IMR-90 (cell line): ENCODE measurements at regions not wholly inside any gene's neighbourhood (a gene's known extent, or its start where the extent isn't known, plus 50 kb on each side); places are given as distances from the start of the nearest gene placed in this dataset.

Experiments
- ATAC-seq: fragments of 200-7000 bp; cut with Tn5 transposase; 2 replicates; pipeline ENCODE4 v1.9.1; 2020; ENCODE audit warnings: low read depth, mild to moderate bottlenecking, moderate library complexity
- BruUV-seq: library from RNA; stranded (reverse); fragments of 400-500 nt; replicated peaks from 2 replicates; lab custom pipeline; 2021; lab: Mats Ljungman, UMichigan
- CTCF ChIA-PET: fragments of 300-600 bp; formaldehyde crosslinking; extraction: SDS; loops from one replicate; lab custom pipeline; 2021; ENCODE audit warnings: antibody characterized with exemption; lab: Yijun Ruan, JAX
- POLR2A ChIA-PET: fragments of 300-600 bp; sonication (Branson Sonifier 250); formaldehyde crosslinking; loops from one replicate; lab custom pipeline; 2022; ENCODE audit warnings: antibody characterized with exemption; ENCODE audit not compliant: unreplicated experiment; lab: Charles Lee
- DNase-seq: peaks from one replicate; pipeline ENCODE4 v3.0.0; 2013
- H2AFZ ChIP-seq: replicated peaks from 2 replicates; pipeline ENCODE3; 2013; ENCODE audit warnings: low read length, mild to moderate bottlenecking; ENCODE audit not compliant: poor library complexity
- H2AK5ac ChIP-seq: 2 replicates; pipeline ENCODE4 v1.6.1; 2013; ENCODE audit warnings: low read depth, low read length, inconsistent platforms
- H2AK9ac ChIP-seq: replicated peaks from 2 replicates; pipeline ENCODE3; 2013; ENCODE audit warnings: mild to moderate bottlenecking, low read depth, low read length, moderate library complexity; ENCODE audit not compliant: poor library complexity
- H2BK120ac ChIP-seq: 2 replicates; pipeline ENCODE4 v1.6.1; 2013; ENCODE audit warnings: low read depth, low read length, inconsistent platforms
- H2BK15ac ChIP-seq: 3 replicates; pipeline ENCODE4 v1.6.1; 2013; ENCODE audit warnings: low read depth, low read length, inconsistent platforms
- H2BK20ac ChIP-seq: 2 replicates; pipeline ENCODE4 v1.6.1; 2013; ENCODE audit warnings: low read depth, mild to moderate bottlenecking, inconsistent platforms, low read length, moderate library complexity
- H2BK5ac ChIP-seq: 2 replicates; pipeline ENCODE4 v1.6.1; 2013; ENCODE audit warnings: mild to moderate bottlenecking, low read depth, low read length, inconsistent platforms; ENCODE audit not compliant: poor library complexity, severe bottlenecking
- H3K14ac ChIP-seq: replicated peaks from 2 replicates; pipeline ENCODE4 v1.6.1; 2013; ENCODE audit warnings: low read depth, low read length, inconsistent platforms
- H3K18ac ChIP-seq: 2 replicates; pipeline ENCODE4 v1.6.1; 2013; ENCODE audit warnings: low read depth, low read length, control low read depth
- H3K23ac ChIP-seq: 2 replicates; pipeline ENCODE4 v1.6.1; 2013; ENCODE audit warnings: low read depth, low read length, inconsistent platforms
- H3K27ac ChIP-seq: 2 replicates; pipeline ENCODE4 v1.5.1; 2013; ENCODE audit warnings: mild to moderate bottlenecking, control low read depth, low read length; ENCODE audit not compliant: insufficient read depth
- H3K27me3 ChIP-seq: 2 replicates; pipeline ENCODE4 v1.6.1; 2013; ENCODE audit warnings: low read length; ENCODE audit not compliant: control insufficient read depth, insufficient read depth
- H3K36me3 ChIP-seq: 2 replicates; pipeline ENCODE4 v1.6.1; 2013; ENCODE audit warnings: low read length, mixed read lengths; ENCODE audit not compliant: control insufficient read depth, insufficient read depth
- H3K4ac ChIP-seq: 2 replicates; pipeline ENCODE4 v1.6.1; 2013; ENCODE audit warnings: low read depth, low read length, inconsistent platforms
- H3K4me1 ChIP-seq: 2 replicates; pipeline ENCODE4 v1.6.1; 2013; ENCODE audit warnings: low read length, mixed read lengths; ENCODE audit not compliant: control insufficient read depth, insufficient read depth
- H3K4me2 ChIP-seq: 2 replicates; pipeline ENCODE4 v1.6.1; 2013; ENCODE audit warnings: low read depth, mild to moderate bottlenecking, control low read depth, low read length, moderate library complexity
- H3K4me3 ChIP-seq: 2 replicates; pipeline ENCODE4 v1.5.1; 2013; ENCODE audit warnings: low read depth, mild to moderate bottlenecking, control low read depth, low read length, moderate library complexity; ENCODE audit not compliant: insufficient read depth
- H3K56ac ChIP-seq: 2 replicates; pipeline ENCODE4 v1.6.1; 2013; ENCODE audit warnings: low read length, inconsistent platforms; ENCODE audit not compliant: insufficient read depth; ENCODE audit errors: extremely low read depth
- H3K79me1 ChIP-seq, 2 experiments: 2 replicates each; pipeline ENCODE4 v1.6.1; 2013; ENCODE audit warnings: low read length in 2 of 2, inconsistent platforms in 1 of 2, low read depth in 1 of 2
- H3K9ac ChIP-seq: 2 replicates; pipeline ENCODE4 v1.6.1; 2013; ENCODE audit warnings: low read depth, low read length, control low read depth
- H3K9me1 ChIP-seq: 2 replicates; pipeline ENCODE4 v1.6.1; 2013; ENCODE audit warnings: low read length, inconsistent platforms; ENCODE audit not compliant: insufficient read depth
- H3K9me3 ChIP-seq: 2 replicates; pipeline ENCODE4 v1.6.1; 2013; ENCODE audit warnings: low read length; ENCODE audit not compliant: control insufficient read depth, insufficient read depth
- H4K20me1 ChIP-seq: 2 replicates; pipeline ENCODE4 v1.6.1; 2013; ENCODE audit warnings: low read length, inconsistent platforms; ENCODE audit not compliant: insufficient read depth
- H4K5ac ChIP-seq: 2 replicates; pipeline ENCODE4 v1.6.1; 2013; ENCODE audit warnings: mild to moderate bottlenecking, low read depth, low read length, control low read depth
- H4K8ac ChIP-seq, 2 experiments: 2 replicates each; pipeline ENCODE4 v1.6.1; 2013; ENCODE audit warnings: low read depth in 2 of 2, low read length in 2 of 2, control low read depth in 1 of 2, inconsistent platforms in 1 of 2
- H4K91ac ChIP-seq: 2 replicates; pipeline ENCODE4 v1.6.1; 2013; ENCODE audit warnings: low read depth, low read length, inconsistent platforms; ENCODE audit not compliant: insufficient read depth
- BHLHE40 ChIP-seq: fragments of 150-350 bp; IDR thresholded peaks from 2 replicates; pipeline ENCODE4 v1.6.1; 2016; ENCODE audit warnings: mild to moderate bottlenecking, low read depth, low read length
- CEBPB ChIP-seq: IDR thresholded peaks from 2 replicates; pipeline ENCODE4 v1.6.1; 2012; ENCODE audit warnings: low read depth, low read length, improper control_type of control experiment
- CHD1 ChIP-seq: IDR thresholded peaks from 2 replicates; pipeline ENCODE4 v1.6.1; 2012; ENCODE audit warnings: low read depth, low read length, improper control_type of control experiment
- CTCF ChIP-seq: conservative IDR thresholded peaks from 2 replicates; pipeline ENCODE4 v1.5.1; 2012; ENCODE audit warnings: mild to moderate bottlenecking, low read depth, low read length, improper control_type of control experiment
- ELK1 ChIP-seq: fragments of 150-350 bp; IDR thresholded peaks from 2 replicates; pipeline ENCODE4 v1.6.1; 2016; ENCODE audit warnings: low read depth, mild to moderate bottlenecking, low read length, moderate library complexity, borderline replicate concordance
- FOS ChIP-seq: fragments of 150-350 bp; IDR thresholded peaks from 2 replicates; pipeline ENCODE4 v1.6.1; 2016; ENCODE audit warnings: low read depth, low read length
- MAFK ChIP-seq: IDR thresholded peaks from 2 replicates; pipeline ENCODE4 v1.6.1; 2012; ENCODE audit warnings: low read depth, low read length, improper control_type of control experiment
- MAZ ChIP-seq: IDR thresholded peaks from 2 replicates; pipeline ENCODE4 v1.6.1; 2012; ENCODE audit warnings: low read depth, mild to moderate bottlenecking, low read length, improper control_type of control experiment, moderate library complexity, borderline replicate concordance
- MXI1 ChIP-seq: IDR thresholded peaks from 2 replicates; pipeline ENCODE4 v1.6.1; 2012; ENCODE audit warnings: low read depth, mild to moderate bottlenecking, low read length, moderate library complexity, borderline replicate concordance
- NFE2L2 ChIP-seq: fragments of 150-350 bp; IDR thresholded peaks from 2 replicates; pipeline ENCODE4 v1.6.1; 2016; ENCODE audit warnings: low read depth, mild to moderate bottlenecking, low read length
- POLR2A ChIP-seq: IDR thresholded peaks from 2 replicates; pipeline ENCODE4 v1.6.1; 2012; ENCODE audit warnings: mild to moderate bottlenecking, low read depth, low read length
- RAD21 ChIP-seq: IDR thresholded peaks from 2 replicates; pipeline ENCODE4 v1.6.1; 2012; ENCODE audit warnings: low read length, improper control_type of control experiment
- RCOR1 ChIP-seq: IDR thresholded peaks from 2 replicates; pipeline ENCODE4 v1.6.1; 2012; ENCODE audit warnings: mild to moderate bottlenecking, low read length, improper control_type of control experiment; ENCODE audit not compliant: insufficient replicate concordance
- RFX5 ChIP-seq: IDR thresholded peaks from 2 replicates; pipeline ENCODE4 v1.8.0; 2012; ENCODE audit warnings: low read depth, mild to moderate bottlenecking, low read length, moderate library complexity
- SMC3 ChIP-seq: fragments of 150-350 bp; IDR thresholded peaks from 2 replicates; pipeline ENCODE4 v1.6.1; 2016; ENCODE audit warnings: low read depth, mild to moderate bottlenecking, antibody characterized with exemption, low read length, moderate library complexity
- WGBS, 2 experiments: methylation state at CpG; one replicate each; pipeline versions ENCODE4 v1.1.5 to v1.1.7; 2013; ENCODE audit warnings: missing lambda C conversion rate in 2 of 2; ENCODE audit not compliant: insufficient read length in 1 of 2; ENCODE audit errors: extremely low coverage in 2 of 2; 5-methylcytosine and 5-hydroxymethylcytosine counted together
- dilution Hi-C: fragments of 300-500 bp; cut with HindIII; formaldehyde crosslinking; loops from one replicate; pipeline ENCODE4 v1.14.3; 2018; ENCODE audit warnings: low sequenced_read_pairs; ENCODE audit not compliant: unreplicated experiment
- in situ Hi-C: fragments of 300-500 bp; cut with MboI; formaldehyde crosslinking; loops from 3 replicates; pipeline ENCODE4 v1.14.3; 2019; ENCODE audit warnings: low sequenced_read_pairs, inconsistent platforms, mixed read lengths
- intact Hi-C: fragments of 100-400 bp; cut with micrococcal nuclease; formaldehyde crosslinking; loops from 2 replicates; pipeline ENCODE4 v1.10.0; 2022
- TF ChIP-seq, protein P1 (sequence below): fragments of 150-350 bp; IDR thresholded peaks from 2 replicates; pipeline ENCODE4 v1.6.1; 2017; ENCODE audit warnings: mild to moderate bottlenecking, antibody characterized with exemption, low read length, low read depth

GRCh38 chr1:234852659-234853058 is 242.7 kb upstream of the IRF2BP2 start:
- dilution Hi-C loops (no loop called here), in situ Hi-C loops (loop anchor here (25.0 kb wide), 3 partner anchors 235 to 365 kb away; partner anchors contain the start of genes IRF2BP2 and TARBP1), intact Hi-C loops (no loop called here)
- Histone ChIP-seq H3K56ac (no peak overlapping the region), H3K79me1 (no peaks in the 10 kb centered on the region), H2AFZ (no peak overlapping the region), H3K14ac (no peak overlapping the region), H3K4ac (no peak overlapping the region), H3K4me3 (no peak overlapping the region), H4K91ac (no peak overlapping the region), H3K27me3 (no peaks in the 10 kb centered on the region), H3K9ac (no peak overlapping the region), H3K4me2 (no peak overlapping the region), H3K27ac (no peak overlapping the region), H2BK20ac (no peak overlapping the region), H3K18ac (no peak overlapping the region), H4K5ac (no peak overlapping the region), H3K4me1 (peaks cover 11% of the 10 kb centered on the region), H3K9me1 (peaks cover 13% of the 10 kb centered on the region), H2AK9ac (no peak overlapping the region), H4K8ac (no peak overlapping the region), H2AK5ac (no peak overlapping the region), H3K36me3 (no peaks in the 10 kb centered on the region), H2BK15ac (no peak overlapping the region), H3K23ac (no peak overlapping the region), H2BK5ac (no peak overlapping the region), H3K9me3 (no peaks in the 10 kb centered on the region), H4K20me1 (no peaks in the 10 kb centered on the region), H2BK120ac (no peak overlapping the region)
- no peak for TF ChIP-seq RFX5
- no peak for TF ChIP-seq RCOR1
- TF ChIP-seq CEBPB: no peak
- no peak for TF ChIP-seq NFE2L2
- no peak for TF ChIP-seq MAZ
- no peak for TF ChIP-seq SMC3
- TF ChIP-seq POLR2A: no peak
- TF ChIP-seq FOS: no peak
- TF ChIP-seq, protein P1, sequence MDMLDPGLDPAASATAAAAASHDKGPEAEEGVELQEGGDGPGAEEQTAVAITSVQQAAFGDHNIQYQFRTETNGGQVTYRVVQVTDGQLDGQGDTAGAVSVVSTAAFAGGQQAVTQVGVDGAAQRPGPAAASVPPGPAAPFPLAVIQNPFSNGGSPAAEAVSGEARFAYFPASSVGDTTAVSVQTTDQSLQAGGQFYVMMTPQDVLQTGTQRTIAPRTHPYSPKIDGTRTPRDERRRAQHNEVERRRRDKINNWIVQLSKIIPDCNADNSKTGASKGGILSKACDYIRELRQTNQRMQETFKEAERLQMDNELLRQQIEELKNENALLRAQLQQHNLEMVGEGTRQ: no peak
- TF ChIP-seq CHD1: no peak
- TF ChIP-seq CTCF: no peak
- no peak for TF ChIP-seq ELK1
- TF ChIP-seq MAFK: no peak
- no peak for TF ChIP-seq RAD21
- no peak for TF ChIP-seq MXI1
- no peak for TF ChIP-seq BHLHE40
- BruUV-seq: no TSS peak
- DNase-seq (no peak), ATAC-seq (no peak)
- ChIA-PET POLR2A (no interaction called here), CTCF (no interaction called here)
- WGBS, 2 experiments: no CpG with 5 or more reads among the region's 3 CpGs
